Karpas-422 (cell line): ENCODE measurements at regions not wholly inside any gene's neighbourhood (a gene's known extent, or its start where the extent isn't known, plus 50 kb on each side); places are given as distances from the start of the nearest gene placed in this dataset.

Experiments used
- DNase-seq: peaks from one replicate; pipeline ENCODE4 v3.0.0-alpha.2; 2015
- H2AFZ ChIP-seq: fragments of 200-600 bp; sonication (generic); 2 replicates; pipeline ENCODE4 v1.6.1; 2014; ENCODE audit warnings: antibody characterized with exemption, low read length, mixed read lengths
- H3K27ac ChIP-seq: fragments of 200-600 bp; sonication (generic); 2 replicates; pipeline ENCODE4 v1.5.1; 2014; ENCODE audit warnings: mild to moderate bottlenecking, low read length, moderate library complexity
- H3K27me3 ChIP-seq: fragments of 200-600 bp; sonication (generic); 2 replicates; pipeline ENCODE4 v1.6.1; 2014; ENCODE audit warnings: low read length, mixed read lengths
- H3K36me3 ChIP-seq: fragments of 200-600 bp; sonication (generic); 2 replicates; pipeline ENCODE4 v1.6.1; 2014; ENCODE audit warnings: low read length, mixed read lengths; ENCODE audit not compliant: insufficient read depth
- H3K4me1 ChIP-seq: fragments of 200-600 bp; sonication (generic); 2 replicates; pipeline ENCODE4 v1.6.1; 2014; ENCODE audit warnings: mild to moderate bottlenecking, low read length, mixed read lengths
- H3K4me2 ChIP-seq: fragments of 200-600 bp; sonication (generic); 2 replicates; pipeline ENCODE4 v1.6.1; 2014; ENCODE audit warnings: low read length, low read depth, mild to moderate bottlenecking; ENCODE audit not compliant: poor library complexity, severe bottlenecking
- H3K4me3 ChIP-seq: fragments of 200-600 bp; sonication (generic); 2 replicates; pipeline ENCODE4 v1.5.1; 2014; ENCODE audit warnings: mild to moderate bottlenecking, antibody characterized with exemption, low read length, mixed read lengths
- H3K79me2 ChIP-seq: fragments of 200-600 bp; sonication (generic); 2 replicates; pipeline ENCODE4 v1.6.1; 2014; ENCODE audit warnings: mild to moderate bottlenecking, low read length, mixed read lengths
- H3K9ac ChIP-seq: fragments of 200-600 bp; sonication (generic); 2 replicates; pipeline ENCODE4 v1.6.0; 2014; ENCODE audit warnings: low read length
- H3K9me2 ChIP-seq: fragments of 200-600 bp; sonication (generic), shearing (Covaris generic); replicated peaks from 2 replicates; pipeline ENCODE4 v1.6.0; 2014; ENCODE audit warnings: mild to moderate bottlenecking, low read length, moderate library complexity; ENCODE audit not compliant: insufficient read depth
- H3K9me3 ChIP-seq: fragments of 300-700, 200-600 bp; sonication (generic); 2 replicates; pipeline ENCODE4 v1.6.1; 2014; ENCODE audit warnings: low read length, mixed read lengths
- H4K20me1 ChIP-seq: fragments of 200-600 bp; sonication (generic); 2 replicates; pipeline ENCODE4 v1.6.1; 2014; ENCODE audit warnings: mild to moderate bottlenecking, antibody characterized with exemption, low read length, low read depth; ENCODE audit not compliant: insufficient read depth

- Histone ChIP-seq H3K36me3 (no peaks in the 10 kb centered on the region), H3K27ac (no peak overlapping the region), H3K9me3 (no peaks in the 10 kb centered on the region), H3K27me3 (no peaks in the 10 kb centered on the region), H2AFZ (no peak overlapping the region), H3K9me2 (no peaks in the 10 kb centered on the region), H3K4me1 (no peaks in the 10 kb centered on the region), H3K4me2 (no peak overlapping the region), H3K4me3 (no peak overlapping the region), H3K9ac (no peak overlapping the region), H4K20me1 (no peaks in the 10 kb centered on the region), H3K79me2 (no peaks in the 10 kb centered on the region)
- no peak for DNase-seq
Measured at GRCh38 chr7:155212301-155213015, 85.2 kb upstream of the INSIG1 start.

GRCh38 chr7:155213385-155213784 lies 84.3 kb upstream of the INSIG1 start:
- H2AFZ ChIP-seq = no peak overlapping the region
- H3K4me3 ChIP-seq = no peak overlapping the region
- H3K79me2 ChIP-seq = no peaks in the 10 kb centered on the region
- H3K36me3 ChIP-seq = no peaks in the 10 kb centered on the region
- H3K9me3 ChIP-seq = no peaks in the 10 kb centered on the region
- no peaks in the 10 kb centered on the region for H4K20me1 ChIP-seq
- H3K9ac ChIP-seq = no peak overlapping the region
- H3K4me2 ChIP-seq = no peak overlapping the region
- H3K27me3 ChIP-seq = no peaks in the 10 kb centered on the region
- no peak for DNase-seq
- H3K9me2 ChIP-seq = no peaks in the 10 kb centered on the region
- no peaks in the 10 kb centered on the region for H3K4me1 ChIP-seq
- no peak overlapping the region for H3K27ac ChIP-seq

GRCh38 chr7:155213955-155214740 lies 83.5 kb upstream of the INSIG1 start:
- no peak overlapping the region for H3K4me3 ChIP-seq
- no peaks in the 10 kb centered on the region for H3K36me3 ChIP-seq
- no peaks in the 10 kb centered on the region for H3K27me3 ChIP-seq
- no peaks in the 10 kb centered on the region for H4K20me1 ChIP-seq
- no peak overlapping the region for H3K4me2 ChIP-seq
- DNase-seq = no peak
- H2AFZ ChIP-seq = no peak overlapping the region
- H3K9me3 ChIP-seq = no peaks in the 10 kb centered on the region
- no peak overlapping the region for H3K9ac ChIP-seq
- no peaks in the 10 kb centered on the region for H3K4me1 ChIP-seq
- no peaks in the 10 kb centered on the region for H3K9me2 ChIP-seq
- no peak overlapping the region for H3K27ac ChIP-seq
- H3K79me2 ChIP-seq = no peaks in the 10 kb centered on the region

GRCh38 chr7:155215576-155216325 lies 81.9 kb upstream of the INSIG1 start:
- no peak for DNase-seq
- Histone ChIP-seq H3K4me3 (no peak overlapping the region), H4K20me1 (no peaks in the 10 kb centered on the region), H3K27me3 (no peaks in the 10 kb centered on the region), H3K9me3 (no peaks in the 10 kb centered on the region), H3K4me2 (no peak overlapping the region), H3K27ac (no peak overlapping the region), H3K36me3 (no peaks in the 10 kb centered on the region), H3K4me1 (no peaks in the 10 kb centered on the region), H2AFZ (no peak overlapping the region), H3K9ac (no peak overlapping the region), H3K79me2 (no peaks in the 10 kb centered on the region), H3K9me2 (no peaks in the 10 kb centered on the region)

GRCh38 chr7:155216475-155217272 lies 81.0 kb upstream of the INSIG1 start:
- no peak overlapping the region for H3K27ac ChIP-seq
- H3K9me2 ChIP-seq = no peaks in the 10 kb centered on the region
- no peaks in the 10 kb centered on the region for H3K9me3 ChIP-seq
- no peaks in the 10 kb centered on the region for H3K4me1 ChIP-seq
- no peak overlapping the region for H3K9ac ChIP-seq
- H3K27me3 ChIP-seq = no peaks in the 10 kb centered on the region
- H3K36me3 ChIP-seq = no peaks in the 10 kb centered on the region
- no peak for DNase-seq
- no peaks in the 10 kb centered on the region for H3K79me2 ChIP-seq
- H2AFZ ChIP-seq = no peak overlapping the region
- H3K4me3 ChIP-seq = no peak overlapping the region
- no peaks in the 10 kb centered on the region for H4K20me1 ChIP-seq
- H3K4me2 ChIP-seq = no peak overlapping the region

GRCh38 chr7:155217634-155218033 lies 80.0 kb upstream of the INSIG1 start:
- Histone ChIP-seq H3K36me3 (no peaks in the 10 kb centered on the region), H3K9me2 (no peaks in the 10 kb centered on the region), H3K4me1 (no peaks in the 10 kb centered on the region), H3K79me2 (no peaks in the 10 kb centered on the region), H3K9me3 (no peaks in the 10 kb centered on the region), H4K20me1 (no peaks in the 10 kb centered on the region), H2AFZ (no peak overlapping the region), H3K9ac (no peak overlapping the region), H3K4me3 (no peak overlapping the region), H3K27ac (no peak overlapping the region), H3K27me3 (no peaks in the 10 kb centered on the region), H3K4me2 (no peak overlapping the region)
- no peak for DNase-seq

GRCh38 chr7:155218276-155219153 lies 79.2 kb upstream of the INSIG1 start:
- Histone ChIP-seq H3K36me3 (no peaks in the 10 kb centered on the region), H3K4me3 (no peak overlapping the region), H3K27ac (no peak overlapping the region), H3K4me2 (no peak overlapping the region), H3K9me2 (no peaks in the 10 kb centered on the region), H3K9ac (no peak overlapping the region), H3K4me1 (no peaks in the 10 kb centered on the region), H4K20me1 (no peaks in the 10 kb centered on the region), H3K27me3 (no peaks in the 10 kb centered on the region), H2AFZ (no peak overlapping the region), H3K9me3 (no peaks in the 10 kb centered on the region), H3K79me2 (no peaks in the 10 kb centered on the region)
- no peak for DNase-seq
